ENCODE measurements at regions not wholly inside any gene's neighbourhood (a gene's known extent, or its start where the extent isn't known, plus 50 kb on each side); places are given as distances from the start of the nearest gene placed in this dataset.

DNA sequence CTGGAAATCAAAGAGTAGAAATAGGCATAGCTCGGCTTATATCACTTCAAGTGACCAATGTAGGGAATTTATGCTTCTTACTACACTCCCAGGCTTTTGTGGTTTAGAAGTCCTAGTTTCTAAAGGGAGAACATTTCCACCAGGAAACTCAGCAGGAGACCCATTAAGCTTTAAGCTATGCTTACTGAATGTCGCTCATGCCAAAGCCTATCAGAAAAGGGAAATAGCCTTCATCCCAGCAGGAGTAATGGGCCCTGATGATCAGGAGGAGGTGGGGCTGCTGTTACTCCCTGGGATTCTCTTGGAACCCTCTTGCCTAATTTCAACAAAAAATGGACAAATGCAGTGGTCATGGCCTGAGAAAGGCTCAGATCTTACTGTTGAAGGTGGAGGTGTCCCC is 54.5 kb upstream of the SEMA6A start:
- Histone ChIP-seq H3K4me3 (IDR thresholded peaks at IDR 0.05; ENCODE audit: insufficient read depth, low read depth, low read length) (no peak overlapping the region), H3K9ac (no peak overlapping the region), H2AFZ (ENCODE audit: low read depth) (no peak overlapping the region), H3K27me3 (ENCODE audit: insufficient read depth, low read depth) (no peaks in the 10 kb centered on the region), H4K20me1 (ENCODE audit: insufficient read depth) (no peaks in the 10 kb centered on the region), H3K36me3 (ENCODE audit: insufficient read depth) (no peaks in the 10 kb centered on the region), H3K27ac (no peak overlapping the region), H3K4me1 (ENCODE audit: low read depth, poor library complexity, severe bottlenecking) (peaks cover 46% of the 10 kb centered on the region), H3K79me2 (ENCODE audit: insufficient read depth, low read depth) (no peaks in the 10 kb centered on the region), H3K4me2 (no peak overlapping the region)
- TF ChIP-seq, protein P1, sequence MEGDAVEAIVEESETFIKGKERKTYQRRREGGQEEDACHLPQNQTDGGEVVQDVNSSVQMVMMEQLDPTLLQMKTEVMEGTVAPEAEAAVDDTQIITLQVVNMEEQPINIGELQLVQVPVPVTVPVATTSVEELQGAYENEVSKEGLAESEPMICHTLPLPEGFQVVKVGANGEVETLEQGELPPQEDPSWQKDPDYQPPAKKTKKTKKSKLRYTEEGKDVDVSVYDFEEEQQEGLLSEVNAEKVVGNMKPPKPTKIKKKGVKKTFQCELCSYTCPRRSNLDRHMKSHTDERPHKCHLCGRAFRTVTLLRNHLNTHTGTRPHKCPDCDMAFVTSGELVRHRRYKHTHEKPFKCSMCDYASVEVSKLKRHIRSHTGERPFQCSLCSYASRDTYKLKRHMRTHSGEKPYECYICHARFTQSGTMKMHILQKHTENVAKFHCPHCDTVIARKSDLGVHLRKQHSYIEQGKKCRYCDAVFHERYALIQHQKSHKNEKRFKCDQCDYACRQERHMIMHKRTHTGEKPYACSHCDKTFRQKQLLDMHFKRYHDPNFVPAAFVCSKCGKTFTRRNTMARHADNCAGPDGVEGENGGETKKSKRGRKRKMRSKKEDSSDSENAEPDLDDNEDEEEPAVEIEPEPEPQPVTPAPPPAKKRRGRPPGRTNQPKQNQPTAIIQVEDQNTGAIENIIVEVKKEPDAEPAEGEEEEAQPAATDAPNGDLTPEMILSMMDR (conservative IDR thresholded peaks at IDR 0.05; ENCODE audit: low read depth, low read length): no peak

GRCh38 chr5:116626945-116627679 is 52.5 kb upstream of the SEMA6A start:
- no peaks in the 10 kb centered on the region for H3K27me3 ChIP-seq (ENCODE audit: insufficient read depth, low read depth)
- peaks cover 29% of the 10 kb centered on the region for H3K4me1 ChIP-seq (ENCODE audit: low read depth, poor library complexity, severe bottlenecking)
- H2AFZ ChIP-seq (ENCODE audit: low read depth): no peak overlapping the region
- H3K4me2 ChIP-seq: no peak overlapping the region
- no peaks in the 10 kb centered on the region for H3K79me2 ChIP-seq (ENCODE audit: insufficient read depth, low read depth)
- TF ChIP-seq, protein P1 (conservative IDR thresholded peaks at IDR 0.05; ENCODE audit: low read depth, low read length): no peak
- no peak overlapping the region for H3K9ac ChIP-seq
- H3K27ac ChIP-seq: no peak overlapping the region
- no peaks in the 10 kb centered on the region for H3K36me3 ChIP-seq (ENCODE audit: insufficient read depth)
- no peaks in the 10 kb centered on the region for H4K20me1 ChIP-seq (ENCODE audit: insufficient read depth)
- no peak overlapping the region for H3K4me3 ChIP-seq (IDR thresholded peaks at IDR 0.05; ENCODE audit: insufficient read depth, low read depth, low read length)

- TF ChIP-seq, protein P1 (conservative IDR thresholded peaks at IDR 0.05; ENCODE audit: low read depth, low read length): no peak
- peaks cover 21% of the 10 kb centered on the region for H3K4me1 ChIP-seq (ENCODE audit: low read depth, poor library complexity, severe bottlenecking)
- H3K36me3 ChIP-seq (ENCODE audit: insufficient read depth): no peaks in the 10 kb centered on the region
- H4K20me1 ChIP-seq (ENCODE audit: insufficient read depth): no peaks in the 10 kb centered on the region
- H3K27me3 ChIP-seq (ENCODE audit: insufficient read depth, low read depth): no peaks in the 10 kb centered on the region
- H2AFZ ChIP-seq (ENCODE audit: low read depth): no peak overlapping the region
- H3K79me2 ChIP-seq (ENCODE audit: insufficient read depth, low read depth): no peaks in the 10 kb centered on the region
- no peak overlapping the region for H3K4me3 ChIP-seq (IDR thresholded peaks at IDR 0.05; ENCODE audit: insufficient read depth, low read depth, low read length)
- no peak overlapping the region for H3K27ac ChIP-seq
- no peak overlapping the region for H3K4me2 ChIP-seq
- no peak overlapping the region for H3K9ac ChIP-seq
Observed at GRCh38 chr5:116626272-116626723, 51.7 kb upstream of the SEMA6A start.

Data from KMS-11 (cell line).